ENCODE measurements at regions not wholly inside any gene's neighbourhood (a gene's known extent, or its start where the extent isn't known, plus 50 kb on each side); places are given as distances from the start of the nearest gene placed in this dataset.
A peak's percentile ranks its signal among the peaks of the same experiment; 100 is the strongest.

GRCh38 chr12:18207266-18207665 lies 54.1 kb upstream of the PIK3C2G start:
- no peak overlapping the region for H3K27ac ChIP-seq (ENCODE audit: low read depth, low read length)
- no peaks in the 10 kb centered on the region for H3K79me2 ChIP-seq (ENCODE audit: control insufficient read depth, insufficient read depth, low read length, unreplicated experiment)
- H2AFZ ChIP-seq (ENCODE audit: low read length, unreplicated experiment) = no peak overlapping the region
- no peaks in the 10 kb centered on the region for H3K4me1 ChIP-seq (ENCODE audit: control insufficient read depth, insufficient read depth, low read length, unreplicated experiment)
- H3K4me3 ChIP-seq (ENCODE audit: low read depth, low read length) = no peak overlapping the region
- H3K36me3 ChIP-seq (ENCODE audit: insufficient read depth, low read length) = no peaks in the 10 kb centered on the region
- H3K27me3 ChIP-seq (ENCODE audit: insufficient read depth, low read length) = no peaks in the 10 kb centered on the region

- no peaks in the 10 kb centered on the region for H3K4me1 ChIP-seq (ENCODE audit: control insufficient read depth, insufficient read depth, low read length, unreplicated experiment)
- H2AFZ ChIP-seq (ENCODE audit: low read length, unreplicated experiment) = no peak overlapping the region
- H3K79me2 ChIP-seq (ENCODE audit: control insufficient read depth, insufficient read depth, low read length, unreplicated experiment) = no peaks in the 10 kb centered on the region
- no peak overlapping the region for H3K27ac ChIP-seq (ENCODE audit: low read depth, low read length)
- no peaks in the 10 kb centered on the region for H3K36me3 ChIP-seq (ENCODE audit: insufficient read depth, low read length)
- no peaks in the 10 kb centered on the region for H3K27me3 ChIP-seq (ENCODE audit: insufficient read depth, low read length)
- no peak overlapping the region for H3K4me3 ChIP-seq (ENCODE audit: low read depth, low read length)
Measured at GRCh38 chr12:18206198-18206597, 55.1 kb upstream of the PIK3C2G start.

- H3K36me3 ChIP-seq (ENCODE audit: insufficient read depth, low read length) = no peaks in the 10 kb centered on the region
- no peaks in the 10 kb centered on the region for H3K79me2 ChIP-seq (ENCODE audit: control insufficient read depth, insufficient read depth, low read length, unreplicated experiment)
- H3K4me1 ChIP-seq (ENCODE audit: control insufficient read depth, insufficient read depth, low read length, unreplicated experiment) = no peaks in the 10 kb centered on the region
- H2AFZ ChIP-seq (ENCODE audit: low read length, unreplicated experiment) = no peak overlapping the region
- no peaks in the 10 kb centered on the region for H3K27me3 ChIP-seq (ENCODE audit: insufficient read depth, low read length)
- H3K4me3 ChIP-seq (ENCODE audit: low read depth, low read length) = no peak overlapping the region
- H3K27ac ChIP-seq (ENCODE audit: low read depth, low read length) = no peak overlapping the region
Measured at GRCh38 chr12:18204053-18204452, 57.3 kb upstream of the PIK3C2G start.

- H3K4me1 ChIP-seq (ENCODE audit: control insufficient read depth, insufficient read depth, low read length, unreplicated experiment) = no peaks in the 10 kb centered on the region
- H3K27ac ChIP-seq (ENCODE audit: low read depth, low read length) = no peak overlapping the region
- no peak overlapping the region for H2AFZ ChIP-seq (ENCODE audit: low read length, unreplicated experiment)
- H3K4me3 ChIP-seq (ENCODE audit: low read depth, low read length) = no peak overlapping the region
- H3K36me3 ChIP-seq (ENCODE audit: insufficient read depth, low read length) = no peaks in the 10 kb centered on the region
- H3K79me2 ChIP-seq (ENCODE audit: control insufficient read depth, insufficient read depth, low read length, unreplicated experiment) = no peaks in the 10 kb centered on the region
- H3K27me3 ChIP-seq (ENCODE audit: insufficient read depth, low read length) = no peaks in the 10 kb centered on the region
Measured at GRCh38 chr12:18192119-18192518, 69.2 kb upstream of the PIK3C2G start.

- Histone ChIP-seq H3K27me3 (ENCODE audit: insufficient read depth, low read length) (no peaks in the 10 kb centered on the region), H3K27ac (ENCODE audit: low read depth, low read length) (no peak overlapping the region), H2AFZ (ENCODE audit: low read length, unreplicated experiment) (peak overlapping the region; percentile 46), H3K36me3 (ENCODE audit: insufficient read depth, low read length) (no peaks in the 10 kb centered on the region), H3K79me2 (ENCODE audit: control insufficient read depth, insufficient read depth, low read length, unreplicated experiment) (no peaks in the 10 kb centered on the region), H3K4me3 (ENCODE audit: low read depth, low read length) (0 out of 2 replicates have a peak overlapping the region, but pooled peaks have one; percentile 28), H3K4me1 (ENCODE audit: control insufficient read depth, insufficient read depth, low read length, unreplicated experiment) (no peaks in the 10 kb centered on the region)
Measured at GRCh38 chr12:18183141-18183540, 78.2 kb upstream of the PIK3C2G start.

GRCh38 chr12:18171571-18171970 lies 81.6 kb upstream of the RERGL start:
- Histone ChIP-seq H3K27me3 (ENCODE audit: insufficient read depth, low read length) (no peaks in the 10 kb centered on the region), H3K36me3 (ENCODE audit: insufficient read depth, low read length) (no peaks in the 10 kb centered on the region), H2AFZ (ENCODE audit: low read length, unreplicated experiment) (no peak overlapping the region), H3K4me1 (ENCODE audit: control insufficient read depth, insufficient read depth, low read length, unreplicated experiment) (peaks cover 6% of the 10 kb centered on the region), H3K79me2 (ENCODE audit: control insufficient read depth, insufficient read depth, low read length, unreplicated experiment) (no peaks in the 10 kb centered on the region), H3K4me3 (ENCODE audit: low read depth, low read length) (no peak overlapping the region), H3K27ac (ENCODE audit: low read depth, low read length) (peak overlapping the region; percentile 40)

- Histone ChIP-seq H3K79me2 (ENCODE audit: control insufficient read depth, insufficient read depth, low read length, unreplicated experiment) (no peaks in the 10 kb centered on the region), H3K4me1 (ENCODE audit: control insufficient read depth, insufficient read depth, low read length, unreplicated experiment) (peaks cover 19% of the 10 kb centered on the region), H3K4me3 (ENCODE audit: low read depth, low read length) (no peak overlapping the region), H2AFZ (ENCODE audit: low read length, unreplicated experiment) (no peak overlapping the region), H3K36me3 (ENCODE audit: insufficient read depth, low read length) (no peaks in the 10 kb centered on the region), H3K27ac (ENCODE audit: low read depth, low read length) (no peak overlapping the region), H3K27me3 (ENCODE audit: insufficient read depth, low read length) (no peaks in the 10 kb centered on the region)
Measured at GRCh38 chr12:18168016-18168415, 78.0 kb upstream of the RERGL start.

GRCh38 chr12:18165889-18166288 lies 75.9 kb upstream of the RERGL start:
- no peaks in the 10 kb centered on the region for H3K27me3 ChIP-seq (ENCODE audit: insufficient read depth, low read length)
- H3K27ac ChIP-seq (ENCODE audit: low read depth, low read length) = peak overlapping the region; percentile 51
- peak overlapping the region; percentile 90 for H2AFZ ChIP-seq (ENCODE audit: low read length, unreplicated experiment)
- no peaks in the 10 kb centered on the region for H3K36me3 ChIP-seq (ENCODE audit: insufficient read depth, low read length)
- peak overlapping the region; percentile 66 for H3K4me3 ChIP-seq (ENCODE audit: low read depth, low read length)
- H3K79me2 ChIP-seq (ENCODE audit: control insufficient read depth, insufficient read depth, low read length, unreplicated experiment) = no peaks in the 10 kb centered on the region
- H3K4me1 ChIP-seq (ENCODE audit: control insufficient read depth, insufficient read depth, low read length, unreplicated experiment) = peaks cover 13% of the 10 kb centered on the region

GRCh38 chr12:18165422-18165871 lies 75.5 kb upstream of the RERGL start:
- Histone ChIP-seq H3K36me3 (ENCODE audit: insufficient read depth, low read length) (no peaks in the 10 kb centered on the region), H3K27ac (ENCODE audit: low read depth, low read length) (peak overlapping the region; percentile 51), H3K4me1 (ENCODE audit: control insufficient read depth, insufficient read depth, low read length, unreplicated experiment) (peaks cover 13% of the 10 kb centered on the region), H3K79me2 (ENCODE audit: control insufficient read depth, insufficient read depth, low read length, unreplicated experiment) (no peaks in the 10 kb centered on the region), H3K4me3 (ENCODE audit: low read depth, low read length) (peak overlapping the region; percentile 66), H3K27me3 (ENCODE audit: insufficient read depth, low read length) (no peaks in the 10 kb centered on the region), H2AFZ (ENCODE audit: low read length, unreplicated experiment) (peak overlapping the region; percentile 90)

GRCh38 chr12:18160901-18161300 lies 70.9 kb upstream of the RERGL start:
- Histone ChIP-seq H3K4me1 (ENCODE audit: control insufficient read depth, insufficient read depth, low read length, unreplicated experiment) (peaks cover 7% of the 10 kb centered on the region), H3K36me3 (ENCODE audit: insufficient read depth, low read length) (no peaks in the 10 kb centered on the region), H2AFZ (ENCODE audit: low read length, unreplicated experiment) (no peak overlapping the region), H3K4me3 (ENCODE audit: low read depth, low read length) (no peak overlapping the region), H3K27ac (ENCODE audit: low read depth, low read length) (no peak overlapping the region), H3K79me2 (ENCODE audit: control insufficient read depth, insufficient read depth, low read length, unreplicated experiment) (no peaks in the 10 kb centered on the region), H3K27me3 (ENCODE audit: insufficient read depth, low read length) (no peaks in the 10 kb centered on the region)

GRCh38 chr12:18158774-18159557 lies 69.0 kb upstream of the RERGL start:
- H3K79me2 ChIP-seq (ENCODE audit: control insufficient read depth, insufficient read depth, low read length, unreplicated experiment) = no peaks in the 10 kb centered on the region
- H3K4me3 ChIP-seq (ENCODE audit: low read depth, low read length) = no peak overlapping the region
- no peak overlapping the region for H2AFZ ChIP-seq (ENCODE audit: low read length, unreplicated experiment)
- no peak overlapping the region for H3K27ac ChIP-seq (ENCODE audit: low read depth, low read length)
- H3K36me3 ChIP-seq (ENCODE audit: insufficient read depth, low read length) = no peaks in the 10 kb centered on the region
- H3K4me1 ChIP-seq (ENCODE audit: control insufficient read depth, insufficient read depth, low read length, unreplicated experiment) = no peaks in the 10 kb centered on the region
- H3K27me3 ChIP-seq (ENCODE audit: insufficient read depth, low read length) = no peaks in the 10 kb centered on the region
